Ishikawa (cell line): ENCODE measurements at regions not wholly inside any gene's neighbourhood (a gene's known extent, or its start where the extent isn't known, plus 50 kb on each side); places are given as distances from the start of the nearest gene placed in this dataset.

Experiments used
- CEBPB ChIP-seq: IDR thresholded peaks from 2 replicates; pipeline ENCODE4 v1.6.1; 2012
- CREB1 ChIP-seq: IDR thresholded peaks from 2 replicates; pipeline ENCODE4 v1.6.1; 2012; ENCODE audit warnings: low read depth
- EGR1 ChIP-seq: IDR thresholded peaks from 2 replicates; pipeline ENCODE4 v1.6.1; 2012
- EP300 ChIP-seq: IDR thresholded peaks from 2 replicates; pipeline ENCODE4 v1.6.1; 2012; ENCODE audit warnings: borderline replicate concordance
- FOXM1 ChIP-seq: IDR thresholded peaks from 2 replicates; pipeline ENCODE4 v1.6.1; 2012; ENCODE audit warnings: low read depth, borderline replicate concordance
- MAX ChIP-seq: IDR thresholded peaks from 2 replicates; pipeline ENCODE4 v1.6.1; 2012
- NFIC ChIP-seq: IDR thresholded peaks from 2 replicates; pipeline ENCODE4 v1.6.1; 2012
- RAD21 ChIP-seq: IDR thresholded peaks from 2 replicates; pipeline ENCODE4 v1.6.1; 2012; ENCODE audit warnings: low read depth
- REST ChIP-seq: IDR thresholded peaks from 2 replicates; pipeline ENCODE4 v1.6.1; 2012; ENCODE audit warnings: low read depth, mild to moderate bottlenecking
- TAF1 ChIP-seq: IDR thresholded peaks from 2 replicates; pipeline ENCODE4 v1.6.1; 2012; ENCODE audit warnings: low read depth, mild to moderate bottlenecking
- TCF12 ChIP-seq: IDR thresholded peaks from 2 replicates; pipeline ENCODE4 v1.6.1; 2012; ENCODE audit warnings: low read depth
- TEAD4 ChIP-seq: IDR thresholded peaks from 2 replicates; pipeline ENCODE4 v1.6.1; 2012
- USF1 ChIP-seq: IDR thresholded peaks from 2 replicates; pipeline ENCODE4 v1.6.1; 2012
- YY1 ChIP-seq: IDR thresholded peaks from 2 replicates; pipeline ENCODE4 v1.6.1; 2012; ENCODE audit warnings: low read depth
- ZBTB7A ChIP-seq: IDR thresholded peaks from 2 replicates; pipeline ENCODE4 v1.6.1; 2012; ENCODE audit warnings: low read depth

DNA sequence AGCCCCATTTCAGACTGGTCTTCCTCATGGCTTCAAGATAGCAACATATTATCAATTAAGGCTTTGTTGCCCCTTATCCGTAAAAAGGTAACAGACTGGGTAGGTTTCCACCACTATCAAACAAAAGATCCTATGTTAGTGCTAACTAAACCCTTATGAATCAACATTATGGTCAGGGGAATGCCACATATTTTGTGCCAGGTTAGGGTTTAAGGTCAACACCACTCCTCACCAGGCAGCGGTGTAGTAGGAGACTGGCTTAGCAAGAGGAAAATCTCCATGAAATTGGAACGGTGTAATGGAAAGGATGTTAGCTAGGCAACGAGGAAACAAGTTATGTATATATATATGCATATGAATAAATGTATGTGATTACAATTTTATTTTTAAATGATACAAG, 655.8 kb downstream of the TLR4 start:
- TF ChIP-seq CEBPB, result no peak
- TF ChIP-seq EGR1, result no peak
- TF ChIP-seq CREB1, result no peak
- no peak for TF ChIP-seq TCF12
- no peak for TF ChIP-seq TEAD4
- TF ChIP-seq RAD21, result no peak
- no peak for TF ChIP-seq REST
- TF ChIP-seq MAX, result no peak
- no peak for TF ChIP-seq YY1
- no peak for TF ChIP-seq USF1
- no peak for TF ChIP-seq ZBTB7A
- TF ChIP-seq FOXM1, result no peak
- no peak for TF ChIP-seq EP300
- no peak for TF ChIP-seq NFIC
- no peak for TF ChIP-seq TAF1

GRCh38 chr9:118362123-118362522, 657.9 kb downstream of the TLR4 start:
- TF ChIP-seq FOXM1, result no peak
- no peak for TF ChIP-seq CREB1
- no peak for TF ChIP-seq EP300
- TF ChIP-seq TAF1, result no peak
- TF ChIP-seq USF1, result no peak
- no peak for TF ChIP-seq ZBTB7A
- no peak for TF ChIP-seq REST
- TF ChIP-seq RAD21, result no peak

GRCh38 chr9:118362596-118362995, 658.4 kb downstream of the TLR4 start:
- TF ChIP-seq NFIC, result no peak

DNA sequence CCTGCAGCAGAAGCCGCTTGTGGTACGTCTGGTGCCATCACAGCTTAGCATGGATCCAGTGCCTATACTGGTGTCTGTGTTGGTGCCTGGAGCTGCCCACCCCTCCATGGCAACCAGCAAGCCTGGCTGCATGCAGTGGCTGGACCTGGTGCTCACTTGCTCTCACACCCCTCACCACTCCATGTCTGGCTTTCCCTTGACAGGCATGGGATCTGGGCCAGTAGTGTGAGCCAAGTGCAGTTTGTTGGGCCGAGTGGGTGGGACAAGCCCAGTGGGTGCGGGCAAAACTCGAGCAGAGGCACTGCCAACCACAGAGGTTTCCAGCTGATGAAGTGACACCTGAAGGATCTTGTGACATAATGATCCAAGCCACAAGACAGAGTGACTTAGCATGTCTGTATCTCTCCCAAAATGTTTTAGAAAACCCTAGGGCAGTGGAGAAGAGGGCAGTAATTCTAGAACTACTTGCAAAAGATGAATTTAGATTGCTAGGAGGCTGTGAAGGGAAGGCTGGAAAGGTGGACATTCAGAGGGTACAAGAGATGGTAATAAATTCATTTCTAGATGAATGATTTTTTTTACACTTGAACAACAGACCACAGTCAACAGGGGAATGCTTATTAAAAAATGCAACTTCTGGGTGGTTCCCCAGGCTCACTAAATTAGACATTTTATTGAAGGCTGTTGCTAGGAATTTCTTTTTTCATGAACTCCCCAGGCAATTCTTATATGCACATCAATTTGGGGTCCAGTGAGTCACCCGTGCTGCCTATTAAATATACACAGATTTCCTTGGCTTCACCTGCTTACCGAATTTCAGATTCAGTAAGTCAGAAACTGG, 660.3 kb downstream of the TLR4 start:
- TF ChIP-seq FOXM1 (no peak), EGR1 (no peak), ZBTB7A (no peak), TAF1 (no peak), YY1 (no peak), TCF12 (no peak), USF1 (no peak), CREB1 (no peak), MAX (no peak), RAD21 (no peak), CEBPB (no peak), REST (no peak), TEAD4 (no peak), NFIC (no peak)
